ENCODE measurements at regions not wholly inside any gene's neighbourhood (a gene's known extent, or its start where the extent isn't known, plus 50 kb on each side); places are given as distances from the start of the nearest gene placed in this dataset.

DNA sequence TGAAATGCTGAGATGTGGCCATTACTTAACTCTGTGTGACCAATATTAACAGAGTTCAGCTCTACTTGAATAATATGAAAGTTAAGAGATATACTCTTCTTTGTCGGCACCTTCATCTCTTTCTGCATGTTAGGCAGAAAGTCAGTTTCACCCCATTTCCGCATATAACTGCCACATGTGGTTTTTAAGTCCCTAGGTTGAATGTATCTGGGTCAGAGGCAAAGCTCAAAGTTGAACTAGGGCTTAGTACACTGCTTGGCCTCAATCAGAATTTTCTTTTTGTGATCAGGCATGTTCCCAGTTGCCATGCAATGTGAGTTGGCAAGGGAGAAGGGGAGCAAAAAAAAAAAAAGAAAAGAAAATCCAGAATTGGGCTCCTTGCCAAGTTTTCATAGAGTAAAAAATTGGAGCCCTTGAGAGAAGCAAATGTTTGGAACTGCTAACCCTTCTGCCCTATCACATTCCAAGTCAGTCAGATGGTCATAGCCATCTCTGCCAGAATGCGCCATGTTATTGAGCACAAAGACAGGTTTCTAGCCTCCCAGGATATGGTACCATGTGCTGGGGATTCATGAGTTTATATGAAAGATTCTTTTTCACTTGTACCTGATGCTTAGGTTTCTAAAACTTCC lies 251.2 kb upstream of the RORB start:
- TF ChIP-seq, protein P1, sequence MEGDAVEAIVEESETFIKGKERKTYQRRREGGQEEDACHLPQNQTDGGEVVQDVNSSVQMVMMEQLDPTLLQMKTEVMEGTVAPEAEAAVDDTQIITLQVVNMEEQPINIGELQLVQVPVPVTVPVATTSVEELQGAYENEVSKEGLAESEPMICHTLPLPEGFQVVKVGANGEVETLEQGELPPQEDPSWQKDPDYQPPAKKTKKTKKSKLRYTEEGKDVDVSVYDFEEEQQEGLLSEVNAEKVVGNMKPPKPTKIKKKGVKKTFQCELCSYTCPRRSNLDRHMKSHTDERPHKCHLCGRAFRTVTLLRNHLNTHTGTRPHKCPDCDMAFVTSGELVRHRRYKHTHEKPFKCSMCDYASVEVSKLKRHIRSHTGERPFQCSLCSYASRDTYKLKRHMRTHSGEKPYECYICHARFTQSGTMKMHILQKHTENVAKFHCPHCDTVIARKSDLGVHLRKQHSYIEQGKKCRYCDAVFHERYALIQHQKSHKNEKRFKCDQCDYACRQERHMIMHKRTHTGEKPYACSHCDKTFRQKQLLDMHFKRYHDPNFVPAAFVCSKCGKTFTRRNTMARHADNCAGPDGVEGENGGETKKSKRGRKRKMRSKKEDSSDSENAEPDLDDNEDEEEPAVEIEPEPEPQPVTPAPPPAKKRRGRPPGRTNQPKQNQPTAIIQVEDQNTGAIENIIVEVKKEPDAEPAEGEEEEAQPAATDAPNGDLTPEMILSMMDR (conservative IDR thresholded peaks at IDR 0.05; ENCODE audit: low read depth, low read length) = no peak
- H3K4me3 ChIP-seq (ENCODE audit: low read depth, low read length) = no peak overlapping the region
- DNase-seq (ENCODE audit: low read depth) = no peak

DNA sequence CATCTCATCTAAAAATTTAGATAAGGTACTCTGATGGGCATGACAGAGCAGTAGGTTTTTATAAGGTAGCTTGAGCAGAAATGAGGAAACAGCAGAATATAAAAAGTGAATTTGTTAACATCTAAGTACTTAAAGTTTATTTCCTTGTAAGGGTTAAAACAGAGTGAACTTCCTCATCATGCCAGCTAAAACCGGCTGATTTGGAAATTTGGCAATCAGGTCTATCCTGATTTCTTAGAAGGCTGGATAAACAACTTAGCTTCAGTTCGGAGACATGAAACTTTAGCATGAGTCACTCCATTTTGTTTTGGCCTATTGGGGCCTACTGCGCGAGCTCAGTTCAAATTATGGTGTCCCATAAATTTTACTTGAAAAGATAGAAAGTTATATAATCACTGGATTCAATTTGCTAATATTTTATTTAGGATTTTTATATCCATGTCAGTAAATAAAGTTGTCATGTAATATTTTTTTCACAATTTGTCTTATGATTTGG lies 241.6 kb upstream of the RORB start:
- TF ChIP-seq, protein P1 (conservative IDR thresholded peaks at IDR 0.05; ENCODE audit: low read depth, low read length) = no peak
- H3K4me3 ChIP-seq (ENCODE audit: low read depth, low read length) = no peak overlapping the region
- DNase-seq (ENCODE audit: low read depth) = no peak

DNA sequence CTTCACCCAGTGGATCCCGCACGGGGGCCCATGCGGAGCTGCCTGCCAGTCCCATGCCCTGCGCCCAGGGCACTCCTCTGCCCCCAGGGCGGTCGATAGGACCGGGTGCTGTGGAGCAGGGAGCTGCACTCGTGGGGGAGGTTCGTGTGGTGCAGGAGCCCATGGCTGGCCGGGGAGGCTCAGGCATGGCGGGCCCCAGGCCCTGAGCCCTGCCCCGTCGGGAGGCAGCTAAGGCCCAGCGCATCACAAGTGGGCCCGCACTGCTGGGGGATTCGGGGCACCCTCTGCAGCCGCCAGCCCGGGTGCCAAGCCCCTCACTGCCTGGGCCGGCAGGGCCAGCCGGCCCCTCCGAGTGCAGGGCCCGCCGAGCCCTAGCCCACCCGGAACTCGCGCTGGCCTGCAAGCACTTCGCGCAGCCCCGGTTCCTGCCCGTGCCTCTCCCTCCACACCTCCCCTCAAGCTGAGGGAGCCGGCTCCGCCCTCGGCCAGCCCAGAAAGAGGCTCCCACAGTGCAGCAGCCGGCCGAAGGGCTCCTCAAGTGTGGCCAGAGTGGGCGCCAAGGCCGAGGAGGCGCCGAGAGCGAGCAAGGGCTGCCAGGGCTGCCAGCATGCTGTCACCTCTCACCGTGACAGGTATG lies 221.1 kb upstream of the RORB start:
- TF ChIP-seq, protein P1 (conservative IDR thresholded peaks at IDR 0.05; ENCODE audit: low read depth, low read length) = no peak
- no peak for DNase-seq (ENCODE audit: low read depth)
- H3K4me3 ChIP-seq (ENCODE audit: low read depth, low read length) = no peak overlapping the region

DNA sequence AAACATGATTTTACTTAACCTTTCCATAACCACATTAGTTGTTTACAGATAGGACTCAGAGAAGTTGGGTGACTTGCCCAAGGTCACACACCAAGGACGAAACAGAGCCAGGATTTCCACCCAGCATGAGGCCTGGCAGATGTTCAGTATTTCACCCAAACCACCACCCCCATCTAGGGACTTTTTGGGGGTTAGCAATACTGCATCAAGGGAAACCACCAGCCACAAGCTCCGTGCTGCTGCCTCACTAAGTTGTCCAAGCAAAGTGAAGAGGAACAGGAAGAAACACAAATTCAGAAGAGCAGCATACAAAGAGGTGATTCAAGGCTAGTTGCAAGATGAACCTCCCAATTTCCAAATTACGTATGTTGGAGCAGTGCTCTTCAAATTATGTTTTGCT lies 219.6 kb upstream of the RORB start:
- TF ChIP-seq, protein P1 (conservative IDR thresholded peaks at IDR 0.05; ENCODE audit: low read depth, low read length) = no peak
- H3K4me3 ChIP-seq (ENCODE audit: low read depth, low read length) = no peak overlapping the region
- no peak for DNase-seq (ENCODE audit: low read depth)

DNA sequence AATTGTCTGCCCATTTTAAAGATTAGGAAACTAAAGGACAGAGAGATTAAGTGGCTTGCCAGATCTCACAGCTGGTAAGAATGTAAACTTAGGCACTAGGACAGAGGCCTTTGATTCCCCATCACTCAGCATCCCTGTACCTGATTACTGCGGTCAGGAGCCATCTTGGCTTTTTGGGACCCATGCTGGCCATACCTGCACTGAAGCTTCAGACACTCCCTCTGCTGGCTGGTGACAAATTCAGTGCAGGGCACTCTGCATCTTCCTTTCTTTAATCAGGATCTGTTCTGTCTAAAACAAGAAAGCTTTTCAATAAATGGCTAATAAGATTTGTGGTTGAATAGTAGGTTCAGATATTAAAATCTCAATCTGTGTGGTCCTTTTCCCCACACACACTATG lies 215.5 kb upstream of the RORB start:
- DNase-seq (ENCODE audit: low read depth) = no peak
- no peak overlapping the region for H3K4me3 ChIP-seq (ENCODE audit: low read depth, low read length)
- TF ChIP-seq, protein P1 (conservative IDR thresholded peaks at IDR 0.05; ENCODE audit: low read depth, low read length) = peak; percentile 32

DNA sequence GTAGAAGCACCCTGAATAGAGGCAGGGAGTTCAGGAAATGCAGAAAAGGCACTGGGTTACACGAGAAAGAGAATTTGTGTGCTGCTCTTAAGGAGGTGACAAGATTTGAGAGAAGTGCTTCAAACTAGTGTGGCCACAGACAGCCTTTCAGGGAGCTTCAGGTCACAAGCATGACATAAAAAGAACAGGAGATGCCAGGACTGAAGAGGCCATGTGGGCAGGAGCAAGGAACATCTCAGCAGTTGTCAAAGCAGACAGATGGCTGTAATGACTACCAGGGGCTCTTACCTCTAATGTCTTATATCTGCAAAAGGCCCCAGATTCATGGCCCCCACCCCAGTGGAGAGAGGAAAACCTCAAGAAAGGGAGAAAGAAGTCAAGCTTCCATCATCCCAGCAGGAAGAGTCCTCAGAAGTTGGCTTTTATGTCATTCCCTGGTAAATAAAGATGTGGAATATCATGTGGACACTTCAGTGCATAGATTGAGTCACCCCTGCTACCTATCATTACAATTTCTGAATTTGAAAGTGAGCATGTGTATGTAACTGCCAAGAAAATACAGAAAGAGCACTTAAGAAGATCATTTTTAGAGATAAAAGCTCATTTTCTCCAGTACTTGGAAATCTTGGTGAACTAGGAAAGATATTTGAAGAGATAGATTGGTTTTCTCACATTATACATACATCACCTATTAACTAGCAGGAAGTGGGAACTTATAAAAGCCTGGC lies 214.4 kb upstream of the RORB start:
- TF ChIP-seq, protein P1 (conservative IDR thresholded peaks at IDR 0.05; ENCODE audit: low read depth, low read length) = no peak
- H3K4me3 ChIP-seq (ENCODE audit: low read depth, low read length) = no peak overlapping the region
- no peak for DNase-seq (ENCODE audit: low read depth)
